PC-3 (cell line): ENCODE measurements at regions not wholly inside any gene's neighbourhood (a gene's known extent, or its start where the extent isn't known, plus 50 kb on each side); places are given as distances from the start of the nearest gene placed in this dataset.

Experiments used
- ATAC-seq: fragments of 200-7000 bp; cut with Tn5 transposase; 2 replicates; pipeline ENCODE4 v1.9.1; 2020; ENCODE audit warnings: mild to moderate bottlenecking, moderate library complexity
- BruUV-seq: library from RNA; stranded (reverse); fragments of 400-500 nt; replicated peaks from 2 replicates; lab custom pipeline; 2021; lab: Mats Ljungman, UMichigan
- CTCF ChIA-PET: fragments of 300-600 bp; sonication (Branson Sonifier 250); formaldehyde crosslinking; loops from one replicate; lab custom pipeline; 2022; ENCODE audit warnings: antibody characterized with exemption; lab: Charles Lee
- POLR2A ChIA-PET: fragments of 300-600 bp; sonication (Branson Sonifier 250); formaldehyde crosslinking; loops from one replicate; lab custom pipeline; 2022; ENCODE audit warnings: antibody characterized with exemption; ENCODE audit not compliant: unreplicated experiment; lab: Charles Lee
- DNase-seq: peaks from one replicate; pipeline ENCODE4 v3.0.0-alpha.2; 2015
- H2AFZ ChIP-seq: fragments of 300-600 bp; sonication (generic); 2 replicates; pipeline ENCODE4 v1.6.0; 2016; ENCODE audit warnings: antibody characterized with exemption, low read length
- H3F3A ChIP-seq: fragments of 300-600 bp; sonication (generic); one replicate; pipeline ENCODE4 v1.6.0; 2017; ENCODE audit warnings: antibody characterized with exemption, low read length, control low read depth, mild to moderate bottlenecking; ENCODE audit not compliant: unreplicated experiment
- H3K27ac ChIP-seq: fragments of 300-600 bp; sonication (generic); 2 replicates; pipeline ENCODE4 v1.5.1; 2016; ENCODE audit warnings: mild to moderate bottlenecking, low read length
- H3K27me3 ChIP-seq: fragments of 300-600 bp; sonication (generic); 2 replicates; pipeline ENCODE4 v1.6.1; 2016; ENCODE audit warnings: low read length, mixed read lengths
- H3K36me3 ChIP-seq: fragments of 300-600 bp; sonication (generic); 2 replicates; pipeline ENCODE4 v1.6.1; 2016; ENCODE audit warnings: low read depth, mixed run types, low read length, mixed read lengths
- H3K4me1 ChIP-seq: fragments of 300-600 bp; sonication (generic); 2 replicates; pipeline ENCODE4 v1.5.1; 2016; ENCODE audit warnings: low read length; ENCODE audit not compliant: insufficient read depth
- H3K4me2 ChIP-seq: fragments of 300-600 bp; sonication (generic); 2 replicates; pipeline ENCODE4 v1.6.0; 2016; ENCODE audit warnings: low read length
- H3K4me3 ChIP-seq: fragments of 300-600 bp; sonication (generic); 2 replicates; pipeline ENCODE4 v1.5.1; 2016; ENCODE audit warnings: mild to moderate bottlenecking, low read length, mixed read lengths
- H3K79me2 ChIP-seq: fragments of 300-600 bp; sonication (generic); 2 replicates; pipeline ENCODE4 v1.6.1; 2017; ENCODE audit warnings: low read length, mixed read lengths
- H3K9ac ChIP-seq: fragments of 300-600 bp; sonication (generic); 2 replicates; pipeline ENCODE4 v1.6.0; 2016; ENCODE audit warnings: mild to moderate bottlenecking, low read length
- H3K9me2 ChIP-seq: fragments of 300-600 bp; sonication (generic); replicated peaks from 2 replicates; pipeline ENCODE4 v1.6.1; 2016; ENCODE audit warnings: mixed run types, low read length, mixed read lengths
- H3K9me3 ChIP-seq: fragments of 300-600 bp; sonication (generic); 2 replicates; pipeline ENCODE4 v1.6.1; 2016; ENCODE audit warnings: low read length, mixed read lengths
- H4K20me1 ChIP-seq: fragments of 300-600 bp; sonication (generic); 2 replicates; pipeline ENCODE4 v1.6.1; 2016; ENCODE audit warnings: low read length, mixed read lengths
- CTCF ChIP-seq: fragments of 300-600 bp; sonication (generic); conservative IDR thresholded peaks from 2 replicates; pipeline ENCODE4 v1.5.1; 2017; ENCODE audit warnings: antibody characterized with exemption, low read depth, mild to moderate bottlenecking, low read length
- EZH2 ChIP-seq: fragments of 300-600 bp; sonication (generic); IDR thresholded peaks from one replicate; pipeline ENCODE4 v1.6.1; 2017; ENCODE audit warnings: antibody characterized with exemption, mild to moderate bottlenecking, low read length; ENCODE audit not compliant: unreplicated experiment
- EZH2phosphoT487 ChIP-seq: fragments of 300-600 bp; sonication (generic); IDR thresholded peaks from 2 replicates; pipeline ENCODE4 v1.6.1; 2018; ENCODE audit warnings: mild to moderate bottlenecking, antibody characterized with exemption, low read length, borderline replicate concordance
- intact Hi-C: fragments of 100-400 bp; cut with micrococcal nuclease; formaldehyde crosslinking; loops from 2 replicates; pipeline ENCODE4 v1.9.0; 2023

GRCh38 chr7:113800826-113801225, 118.0 kb downstream of the PPP1R3A start:
- no peaks in the 10 kb centered on the region for H3K4me1 ChIP-seq
- no peak overlapping the region for H3K9ac ChIP-seq
- no peak for DNase-seq
- H3K36me3 ChIP-seq: no peaks in the 10 kb centered on the region
- POLR2A ChIA-PET: no interaction called here
- no peak for ATAC-seq
- H3K9me2 ChIP-seq: no peaks in the 10 kb centered on the region
- H3K79me2 ChIP-seq: no peaks in the 10 kb centered on the region
- no peaks in the 10 kb centered on the region for H3K27me3 ChIP-seq
- no peaks in the 10 kb centered on the region for H3K9me3 ChIP-seq
- BruUV-seq: no TSS peak
- CTCF ChIA-PET: no interaction called here
- H3K27ac ChIP-seq: no peak overlapping the region
- no peak overlapping the region for H3K4me3 ChIP-seq
- TF ChIP-seq EZH2phosphoT487: no peak
- TF ChIP-seq EZH2: no peak
- no peak for TF ChIP-seq CTCF
- H4K20me1 ChIP-seq: no peaks in the 10 kb centered on the region
- intact Hi-C loops: no loop called here
- no peak overlapping the region for H2AFZ ChIP-seq
- no peaks in the 10 kb centered on the region for H3F3A ChIP-seq
- no peak overlapping the region for H3K4me2 ChIP-seq

GRCh38 chr7:113799896-113800295, 118.9 kb downstream of the PPP1R3A start:
- Histone ChIP-seq H3K4me2 (no peak overlapping the region), H3K36me3 (no peaks in the 10 kb centered on the region), H3K9ac (no peak overlapping the region), H3K27me3 (no peaks in the 10 kb centered on the region), H2AFZ (no peak overlapping the region), H3K9me3 (no peaks in the 10 kb centered on the region), H3K4me1 (no peaks in the 10 kb centered on the region), H3K79me2 (no peaks in the 10 kb centered on the region), H3F3A (no peaks in the 10 kb centered on the region), H3K4me3 (no peak overlapping the region), H3K27ac (no peak overlapping the region), H4K20me1 (no peaks in the 10 kb centered on the region), H3K9me2 (no peaks in the 10 kb centered on the region)
- intact Hi-C loops: no loop called here
- DNase-seq (no peak), ATAC-seq (no peak)
- ChIA-PET CTCF (no interaction called here), POLR2A (no interaction called here)
- TF ChIP-seq EZH2 (no peak), EZH2phosphoT487 (no peak), CTCF (no peak)
- no TSS peak for BruUV-seq

- CTCF ChIA-PET: no interaction called here
- H3F3A ChIP-seq: no peaks in the 10 kb centered on the region
- no peaks in the 10 kb centered on the region for H3K9me3 ChIP-seq
- no peak overlapping the region for H2AFZ ChIP-seq
- H3K79me2 ChIP-seq: no peaks in the 10 kb centered on the region
- ATAC-seq (no peak), DNase-seq (no peak)
- H3K4me2 ChIP-seq: no peak overlapping the region
- no peaks in the 10 kb centered on the region for H3K36me3 ChIP-seq
- H3K9me2 ChIP-seq: no peaks in the 10 kb centered on the region
- H3K9ac ChIP-seq: no peak overlapping the region
- intact Hi-C loops: no loop called here
- no peaks in the 10 kb centered on the region for H3K27me3 ChIP-seq
- no peak overlapping the region for H3K27ac ChIP-seq
- TF ChIP-seq EZH2 (no peak), CTCF (no peak), EZH2phosphoT487 (no peak)
- no peaks in the 10 kb centered on the region for H3K4me1 ChIP-seq
- H4K20me1 ChIP-seq: no peaks in the 10 kb centered on the region
- H3K4me3 ChIP-seq: no peak overlapping the region
- POLR2A ChIA-PET: no interaction called here
- BruUV-seq: no TSS peak
Observed at GRCh38 chr7:113797420-113798010, 121.3 kb downstream of the PPP1R3A start.
